GM10248 (cell line): ENCODE measurements at regions not wholly inside any gene's neighbourhood (a gene's known extent, or its start where the extent isn't known, plus 50 kb on each side); places are given as distances from the start of the nearest gene placed in this dataset.
"Not testable (repeated sequence)": the region's sequence is repeated elsewhere in the genome, so short reads cannot be mapped to it uniquely, and the experiment has no call there.

Source experiments
- CTCF ChIA-PET: fragments of 300-600 bp; sonication (Branson Sonifier 250); formaldehyde crosslinking; extraction: SDS; loops from one replicate; lab custom pipeline; 2021; ENCODE audit warnings: antibody characterized with exemption; lab: Yijun Ruan, JAX
- POLR2A ChIA-PET: fragments of 350-650 bp; sonication (Branson Sonifier 250); formaldehyde crosslinking; extraction: SDS; loops from one replicate; lab custom pipeline; 2020; ENCODE audit warnings: antibody characterized with exemption; lab: Yijun Ruan, JAX
- DNase-seq: peaks from one replicate; pipeline ENCODE4 v3.0.0; 2012; ENCODE audit errors: extremely low spot score
- TF ChIP-seq, protein P1 (sequence below): IDR thresholded peaks from 2 replicates; pipeline ENCODE4 v1.5.1; 2012; ENCODE audit warnings: mild to moderate bottlenecking, low read depth; ENCODE audit errors: extremely low read depth, missing control alignments, control extremely low read depth

DNA sequence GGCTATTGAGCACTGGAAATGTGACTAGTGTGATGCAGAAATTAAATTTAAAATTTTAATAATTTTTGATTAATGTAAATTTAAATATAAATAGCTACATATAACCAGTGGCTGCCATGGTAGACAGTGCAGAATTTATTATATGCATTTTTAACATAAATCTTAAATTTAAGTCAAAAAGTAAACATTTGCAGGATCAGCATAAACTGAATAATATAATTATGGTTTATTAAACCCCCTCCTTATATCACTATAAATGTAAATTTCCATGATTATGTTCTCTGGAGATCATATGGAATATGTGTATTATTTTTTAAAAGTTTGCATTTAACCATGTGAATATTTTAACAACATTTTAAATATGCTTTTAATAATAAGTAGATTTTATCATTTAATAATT, 155.8 kb downstream of the TEX13C start:
- ChIA-PET POLR2A (no interaction called here), CTCF (no interaction called here)
- DNase-seq, result no peak
- TF ChIP-seq, protein P1, sequence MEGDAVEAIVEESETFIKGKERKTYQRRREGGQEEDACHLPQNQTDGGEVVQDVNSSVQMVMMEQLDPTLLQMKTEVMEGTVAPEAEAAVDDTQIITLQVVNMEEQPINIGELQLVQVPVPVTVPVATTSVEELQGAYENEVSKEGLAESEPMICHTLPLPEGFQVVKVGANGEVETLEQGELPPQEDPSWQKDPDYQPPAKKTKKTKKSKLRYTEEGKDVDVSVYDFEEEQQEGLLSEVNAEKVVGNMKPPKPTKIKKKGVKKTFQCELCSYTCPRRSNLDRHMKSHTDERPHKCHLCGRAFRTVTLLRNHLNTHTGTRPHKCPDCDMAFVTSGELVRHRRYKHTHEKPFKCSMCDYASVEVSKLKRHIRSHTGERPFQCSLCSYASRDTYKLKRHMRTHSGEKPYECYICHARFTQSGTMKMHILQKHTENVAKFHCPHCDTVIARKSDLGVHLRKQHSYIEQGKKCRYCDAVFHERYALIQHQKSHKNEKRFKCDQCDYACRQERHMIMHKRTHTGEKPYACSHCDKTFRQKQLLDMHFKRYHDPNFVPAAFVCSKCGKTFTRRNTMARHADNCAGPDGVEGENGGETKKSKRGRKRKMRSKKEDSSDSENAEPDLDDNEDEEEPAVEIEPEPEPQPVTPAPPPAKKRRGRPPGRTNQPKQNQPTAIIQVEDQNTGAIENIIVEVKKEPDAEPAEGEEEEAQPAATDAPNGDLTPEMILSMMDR, result no peak

DNA sequence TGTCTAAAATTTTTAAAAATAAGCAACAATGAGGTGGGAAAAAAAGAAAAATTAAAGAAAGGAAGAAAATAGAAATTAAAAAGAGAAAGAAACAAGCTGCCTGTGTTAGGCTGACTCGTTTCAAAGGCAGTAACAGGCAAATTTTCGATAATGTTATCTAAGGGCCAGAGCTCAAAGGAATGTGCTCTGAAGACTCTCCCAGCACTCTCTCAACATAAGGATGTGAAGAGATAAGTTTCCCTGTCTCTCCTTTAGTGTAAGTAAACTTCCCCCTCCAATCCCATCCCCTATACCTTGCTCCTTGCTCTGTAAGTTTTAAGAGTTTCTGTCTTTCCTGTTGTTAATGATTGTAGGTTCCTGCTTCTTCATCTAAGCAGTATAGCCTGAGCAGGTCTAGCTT, 172.8 kb downstream of the TEX13C start:
- DNase-seq, result no peak
- ChIA-PET CTCF (no interaction called here), POLR2A (no interaction called here)
- TF ChIP-seq, protein P1, result no peak

DNA sequence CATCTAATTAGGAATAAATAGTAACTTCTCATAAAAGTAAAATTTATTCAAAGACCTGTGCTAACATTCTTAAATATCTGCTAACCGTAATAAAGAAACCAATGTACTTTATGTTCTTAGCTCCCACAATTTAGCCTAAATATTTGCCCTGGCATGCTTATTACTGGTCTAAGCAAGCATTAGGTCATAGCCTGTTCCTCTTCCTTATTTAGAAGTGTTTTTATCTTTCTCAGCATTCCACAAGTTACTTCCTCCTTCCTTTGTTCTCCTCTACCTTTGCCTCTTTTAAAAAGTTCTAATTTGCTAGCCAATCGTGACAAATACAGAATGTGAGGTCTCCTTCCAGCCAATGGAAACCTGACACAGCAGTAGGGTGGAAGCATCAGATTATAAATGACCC, 173.3 kb downstream of the TEX13C start:
- DNase-seq, CTCF ChIA-PET, POLR2A ChIA-PET: not testable (repeated sequence)

DNA sequence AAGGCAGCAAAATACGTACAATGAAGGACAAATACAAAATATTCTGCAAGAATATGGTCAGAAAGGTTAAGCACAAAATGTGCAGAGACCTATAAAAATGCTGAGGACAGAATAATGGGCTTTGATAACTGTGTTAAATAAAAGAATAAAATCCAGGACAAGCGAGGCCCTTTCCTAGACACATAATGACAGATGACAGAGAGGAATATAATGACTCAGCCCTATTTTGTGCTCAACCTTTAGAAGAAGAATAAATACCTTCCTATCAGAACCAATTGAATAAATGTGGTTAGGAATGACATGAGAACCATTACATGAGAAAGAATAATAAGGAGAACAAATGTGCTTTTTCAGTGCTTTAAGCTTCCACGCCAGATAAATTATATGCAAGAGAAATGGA, 178.0 kb downstream of the TEX13C start:
- TF ChIP-seq, protein P1, result no peak
- no peak for DNase-seq
- ChIA-PET POLR2A (no interaction called here), CTCF (no interaction called here)

DNA sequence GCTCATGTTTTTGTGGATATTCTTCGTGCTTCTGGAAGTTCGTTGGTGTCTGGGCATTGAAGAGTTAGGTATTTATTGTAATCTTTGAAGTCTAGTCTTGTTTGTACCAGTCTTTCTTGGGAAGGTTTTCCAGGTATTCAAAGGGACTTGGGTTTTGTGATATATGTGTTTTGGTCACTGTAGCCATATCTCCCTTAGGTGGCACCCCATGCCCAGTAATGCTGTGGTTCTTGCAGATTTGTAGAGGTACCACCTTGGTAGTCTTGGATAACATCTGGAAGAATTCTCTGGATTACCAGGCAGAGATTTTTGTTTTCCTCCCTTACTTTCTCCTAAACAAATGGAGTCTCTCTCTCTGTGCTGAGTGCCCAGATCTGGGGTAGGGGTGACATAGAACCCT, 184.1 kb downstream of the TEX13C start:
- TF ChIP-seq, protein P1, result no peak
- POLR2A ChIA-PET, result no interaction called here
- CTCF ChIA-PET, result no interaction called here
- DNase-seq, result no peak

DNA sequence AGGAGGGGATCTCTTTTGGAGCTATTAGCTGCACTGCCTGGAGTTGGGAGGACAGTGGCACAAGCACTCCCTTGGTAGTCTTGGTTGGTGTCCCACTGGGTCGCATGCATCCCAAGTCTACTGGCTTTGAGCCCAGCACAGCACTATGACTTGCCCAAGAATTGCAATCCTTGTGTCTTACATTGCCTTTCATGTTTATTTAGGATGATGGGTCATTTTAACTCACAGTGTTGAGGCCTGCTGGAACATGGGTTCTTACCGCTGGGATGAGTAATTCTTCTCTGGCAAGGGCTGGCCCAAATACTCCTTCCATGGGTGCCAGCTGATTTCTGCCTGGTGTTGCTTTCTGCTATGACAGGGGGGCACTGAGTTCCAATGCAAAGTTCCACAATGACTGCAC, 185.5 kb downstream of the TEX13C start:
- TF ChIP-seq, protein P1, result no peak
- CTCF ChIA-PET, result no interaction called here
- POLR2A ChIA-PET, result no interaction called here
- no peak for DNase-seq

DNA sequence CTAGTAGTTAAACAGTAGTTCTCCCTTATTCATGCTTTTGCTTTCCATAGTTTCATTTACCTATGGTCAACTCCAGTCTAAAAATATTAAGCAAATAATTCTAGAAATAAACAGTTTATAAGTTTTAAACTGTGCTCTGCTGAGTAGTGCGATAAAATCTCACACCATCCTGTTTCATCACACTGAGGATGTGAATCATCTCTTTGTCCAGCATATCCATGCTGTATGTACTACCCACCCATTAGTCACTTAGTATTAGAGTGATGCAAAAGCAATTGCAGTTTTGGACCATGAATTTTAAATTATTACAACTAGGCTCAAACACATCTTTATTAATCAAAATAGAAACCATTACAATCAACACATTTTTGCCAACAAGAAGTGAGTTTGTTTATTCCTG, 187.4 kb downstream of the TEX13C start:
- ChIA-PET CTCF (no interaction called here), POLR2A (no interaction called here)
- no peak for DNase-seq
- TF ChIP-seq, protein P1, result no peak
